B cell (primary cell): ENCODE measurements at regions not wholly inside any gene's neighbourhood (a gene's known extent, or its start where the extent isn't known, plus 50 kb on each side); places are given as distances from the start of the nearest gene placed in this dataset.

Source experiments
- ATAC-seq: fragments of 200-7000 bp; cut with Tn5 transposase; one replicate; pipeline ENCODE4 v1.10.0; 2021; ENCODE audit warnings: low read depth, mild to moderate bottlenecking, moderate number of reproducible peaks, moderate library complexity
- CTCF ChIA-PET: fragments of 350-600 bp; sonication (Branson Sonifier 250); formaldehyde crosslinking; loops from one replicate; lab custom pipeline; 2021; ENCODE audit warnings: antibody characterized with exemption, inconsistent platforms; lab: Charles Lee
- POLR2A ChIA-PET: fragments of 350-600 bp; sonication (Branson Sonifier 250); formaldehyde crosslinking; loops from one replicate; lab custom pipeline; 2021; ENCODE audit warnings: antibody characterized with exemption; lab: Charles Lee
- DNase-seq: peaks from one replicate; pipeline ENCODE4 v3.0.0; 2013
- H2AFZ ChIP-seq: 2 replicates; pipeline ENCODE4 v1.6.1; 2012; ENCODE audit warnings: mild to moderate bottlenecking, low read depth, low read length; ENCODE audit not compliant: insufficient read depth, poor library complexity, severe bottlenecking
- H3K27ac ChIP-seq, 2 donors: 1 replicate in 1 of 2; 2 replicates in 1 of 2; pipeline ENCODE4 v1.5.1; 2012 to 2013; ENCODE audit warnings: low read length in 2 of 2, mild to moderate bottlenecking in 2 of 2, moderate library complexity in 1 of 2
- H3K27me3 ChIP-seq, 4 experiments: fragments of 200-600 bp in 1 of 4; sonication (generic) in 1 of 4; replicated peaks in 1 of 4; 1 replicate in 2 of 4; 2 replicates in 2 of 4; pipeline versions ENCODE4 v1.6.1 to v1.7.0; 2013 to 2016; ENCODE audit warnings: low read length in 3 of 4, mild to moderate bottlenecking in 2 of 4, mixed read lengths in 1 of 4, moderate library complexity in 1 of 4; ENCODE audit not compliant: insufficient read depth in 4 of 4, control insufficient read depth in 3 of 4; ENCODE audit errors: control extremely low read depth in 1 of 4
- H3K36me3 ChIP-seq, 2 experiments: replicated peaks in 1 of 2; 1 replicate in 1 of 2; 2 replicates in 1 of 2; pipeline versions ENCODE4 v1.6.1 to v1.7.1; 2013; ENCODE audit warnings: low read length in 1 of 2; ENCODE audit not compliant: insufficient read depth in 2 of 2, control insufficient read depth in 1 of 2; ENCODE audit errors: control extremely low read depth in 1 of 2, extremely low read depth in 1 of 2
- H3K4me1 ChIP-seq, 2 donors: fragments of 200-600 bp in 1 of 2; sonication (generic) in 1 of 2; 1 replicate in 1 of 2; 2 replicates in 1 of 2; pipeline versions ENCODE4 v1.5.1 to v1.6.1; 2013 to 2017; ENCODE audit warnings: low read length in 2 of 2; ENCODE audit not compliant: control insufficient read depth in 2 of 2, insufficient read depth in 2 of 2
- H3K4me2 ChIP-seq: replicated peaks from 2 replicates; pipeline ENCODE3; 2012; ENCODE audit warnings: mild to moderate bottlenecking, low read depth, low read length; ENCODE audit not compliant: poor library complexity, severe bottlenecking
- H3K4me3 ChIP-seq, 5 experiments: fragments of 200-600 bp in 1 of 5; sonication (generic) in 1 of 5; 1 replicate in 3 of 5; 2 replicates in 2 of 5; pipeline versions ENCODE4 v1.5.1 to v1.7.0; 2011 to 2016; ENCODE audit warnings: low read length in 4 of 5, mild to moderate bottlenecking in 4 of 5, low read depth in 2 of 5, control low read depth in 1 of 5, moderate library complexity in 1 of 5; ENCODE audit not compliant: insufficient read depth in 1 of 5; ENCODE audit errors: control extremely low read depth in 1 of 5, extremely low read depth in 1 of 5
- H3K79me2 ChIP-seq: fragments of 200-600 bp; sonication (generic); one replicate; pipeline ENCODE4 v1.6.0; 2016; ENCODE audit warnings: low read length; ENCODE audit not compliant: control insufficient read depth, insufficient read depth
- H3K9ac ChIP-seq: fragments of 200-600 bp; sonication (generic); 2 replicates; pipeline ENCODE4 v1.6.1; 2017; ENCODE audit warnings: mild to moderate bottlenecking, low read length, moderate library complexity
- H3K9me3 ChIP-seq, 3 donors: one replicate each; pipeline versions ENCODE4 v1.6.1 to v1.7.1; 2013; ENCODE audit warnings: low read length in 2 of 3; ENCODE audit not compliant: control insufficient read depth in 2 of 3, insufficient read depth in 1 of 3; ENCODE audit errors: control extremely low read depth in 1 of 3
- H4K20me1 ChIP-seq: 2 replicates; pipeline ENCODE4 v1.6.0; 2012; ENCODE audit warnings: mild to moderate bottlenecking, low read length; ENCODE audit not compliant: insufficient read depth, control insufficient read depth, poor library complexity, severe bottlenecking
- H3K27ac Mint-ChIP-seq: one replicate; pipeline ENCODE4 v1.8.0; 2021; ENCODE audit warnings: mixed read lengths
- H3K27me3 Mint-ChIP-seq: one replicate; pipeline ENCODE4 v1.8.0; 2021; ENCODE audit warnings: mixed read lengths
- H3K4me1 Mint-ChIP-seq: one replicate; pipeline ENCODE4 v1.8.0; 2021; ENCODE audit warnings: mixed read lengths
- H3K4me3 Mint-ChIP-seq: one replicate; pipeline ENCODE4 v1.8.0; 2021; ENCODE audit warnings: mixed read lengths
- H3K9me3 Mint-ChIP-seq: one replicate; pipeline ENCODE4 v1.8.0; 2022; ENCODE audit warnings: mixed read lengths; ENCODE audit not compliant: insufficient read depth
- CTCF ChIP-seq: fragments of 200-600 bp; IDR thresholded peaks from one replicate; pipeline ENCODE4 v1.8.0; 2022; ENCODE audit warnings: antibody characterized with exemption, mild to moderate bottlenecking
- EZH2 ChIP-seq: IDR thresholded peaks from 2 replicates; pipeline ENCODE4 v1.6.1; 2012; ENCODE audit warnings: borderline replicate concordance, low read depth, mild to moderate bottlenecking, moderate library complexity, low read length; ENCODE audit not compliant: insufficient read depth, poor library complexity, severe bottlenecking
- WGBS: methylation state at CpG from one replicate; pipeline ENCODE4 v1.1.5; 2013; ENCODE audit warnings: missing lambda C conversion rate; ENCODE audit not compliant: insufficient coverage; 5-methylcytosine and 5-hydroxymethylcytosine counted together
- intact Hi-C: fragments of 100-400 bp; cut with micrococcal nuclease; formaldehyde crosslinking; loops from one replicate; pipeline ENCODE4 v1.10.0; 2022

- DNase-seq (no peak), ATAC-seq (no peak)
- H3K9me3 ChIP-seq = no peaks in the 10 kb centered on the region
- TF ChIP-seq CTCF (no peak), EZH2 (no peak)
- H3K9ac ChIP-seq = no peak overlapping the region
- no peaks in the 10 kb centered on the region for H3K4me1 ChIP-seq
- H3K4me2 ChIP-seq = no peak overlapping the region
- Mint-ChIP-seq H3K4me3 (no peak overlapping the region), H3K27ac (no peak overlapping the region), H3K9me3 (no peaks in the 10 kb centered on the region), H3K4me1 (no peaks in the 10 kb centered on the region), H3K27me3 (no peaks in the 10 kb centered on the region)
- 81% methylated on average over 4 of the region's 4 CpGs for WGBS
- intact Hi-C loops = no loop called here
- no peaks in the 10 kb centered on the region for H3K36me3 ChIP-seq
- H3K79me2 ChIP-seq = no peaks in the 10 kb centered on the region
- H3K27me3 ChIP-seq = no peaks in the 10 kb centered on the region
- POLR2A ChIA-PET = no interaction called here
- H4K20me1 ChIP-seq = no peaks in the 10 kb centered on the region
- no peak overlapping the region for H3K4me3 ChIP-seq
- H2AFZ ChIP-seq = no peak overlapping the region
- no peak overlapping the region for H3K27ac ChIP-seq
- CTCF ChIA-PET = interaction anchor here (0.7 kb wide), 1 partner anchor 10 kb away, joined by 3 read pairs; no protein-coding TSS in a partner anchor
These were observed 149.2 kb upstream of the SYT10 start for GRCh38 chr12:33588725-33589405.

- Mint-ChIP-seq H3K27ac (no peak overlapping the region), H3K9me3 (no peaks in the 10 kb centered on the region), H3K4me1 (no peaks in the 10 kb centered on the region), H3K4me3 (no peak overlapping the region), H3K27me3 (no peaks in the 10 kb centered on the region)
- 40% methylated on average over 1 of the region's 3 CpGs for WGBS
- Histone ChIP-seq H3K4me2 (no peak overlapping the region), H3K27ac (no peak overlapping the region), H3K79me2 (no peaks in the 10 kb centered on the region), H3K9me3 (no peaks in the 10 kb centered on the region), H3K27me3 (no peaks in the 10 kb centered on the region), H4K20me1 (no peaks in the 10 kb centered on the region), H3K36me3 (no peaks in the 10 kb centered on the region), H3K4me1 (no peaks in the 10 kb centered on the region), H3K9ac (no peak overlapping the region), H2AFZ (no peak overlapping the region), H3K4me3 (no peak overlapping the region)
- TF ChIP-seq EZH2 (no peak), CTCF (no peak)
- DNase-seq (no peak), ATAC-seq (no peak)
- ChIA-PET POLR2A (no interaction called here), CTCF (no interaction called here)
- intact Hi-C loops = no loop called here
These were observed 150.0 kb upstream of the SYT10 start for GRCh38 chr12:33589576-33590114.
